Endothelial cell of umbilical vein (primary cell): ENCODE measurements at regions not wholly inside any gene's neighbourhood (a gene's known extent, or its start where the extent isn't known, plus 50 kb on each side); places are given as distances from the start of the nearest gene placed in this dataset.

Source experiments
- BruUV-seq: library from RNA; stranded (reverse); fragments of 400-500 nt; replicated peaks from 2 replicates; lab custom pipeline; 2021; lab: Mats Ljungman, UMichigan
- CTCF ChIA-PET: fragments of 300-600, 350-600 bp; sonication (Branson Sonifier 250); formaldehyde crosslinking; loops from one replicate; lab custom pipeline; 2021; ENCODE audit warnings: antibody characterized with exemption, inconsistent platforms; lab: Charles Lee
- POLR2A ChIA-PET: fragments of 300-600, 350-600 bp; sonication (Branson Sonifier 250); formaldehyde crosslinking; loops from one replicate; lab custom pipeline; 2021; ENCODE audit warnings: antibody characterized with exemption, inconsistent platforms; lab: Charles Lee
- DNase-seq: peaks from one replicate; pipeline ENCODE4 v3.0.0-alpha.2; 2011; ENCODE audit warnings: low read depth, low spot score
- FAIRE-seq: peaks from 2 replicates; lab custom pipeline; 2011; peaks lifted over from hg19 to GRCh38; lab: Jason Lieb, UNC
- H2AFZ ChIP-seq: 2 replicates; pipeline ENCODE4 v1.6.0; 2012; ENCODE audit warnings: low read depth, low read length, control low read depth, inconsistent platforms
- H3K27ac ChIP-seq: 2 replicates; pipeline ENCODE4 v1.5.1; 2011; ENCODE audit warnings: low read depth, mild to moderate bottlenecking, control low read depth, low read length, moderate library complexity; ENCODE audit not compliant: insufficient read depth
- H3K27me3 ChIP-seq, 2 experiments: 2 replicates each; pipeline versions ENCODE4 v1.6.0 to v1.6.1; 2011; ENCODE audit warnings: low read length in 2 of 2, mixed read lengths in 1 of 2; ENCODE audit not compliant: control insufficient read depth in 2 of 2, insufficient read depth in 2 of 2
- H3K36me3 ChIP-seq, 2 experiments: 2 replicates in 1 of 2; 3 replicates in 1 of 2; pipeline ENCODE4 v1.5.1; 2011; ENCODE audit warnings: low read length in 2 of 2, mild to moderate bottlenecking in 1 of 2, moderate library complexity in 1 of 2; ENCODE audit not compliant: control insufficient read depth in 2 of 2, insufficient read depth in 2 of 2; ENCODE audit errors: extremely low read depth in 1 of 2
- H3K4me1 ChIP-seq: 3 replicates; pipeline ENCODE4 v1.5.1; 2011; ENCODE audit warnings: mild to moderate bottlenecking, low read length; ENCODE audit not compliant: control insufficient read depth, insufficient read depth; ENCODE audit errors: extremely low read depth
- H3K4me2 ChIP-seq: 2 replicates; pipeline ENCODE4 v1.6.1; 2011; ENCODE audit warnings: low read length, control low read depth, mixed read lengths; ENCODE audit not compliant: insufficient read depth
- H3K4me3 ChIP-seq, 3 experiments: fragments of 200-600 bp in 1 of 3; sonication (generic), shearing (Covaris generic) in 1 of 3; replicated peaks in 1 of 3; 2 replicates each; pipeline ENCODE4 v1.5.1; 2011 to 2016; ENCODE audit warnings: control low read depth in 3 of 3, low read length in 3 of 3, mild to moderate bottlenecking in 2 of 3, inconsistent platforms in 1 of 3, low read depth in 1 of 3, moderate library complexity in 1 of 3; ENCODE audit not compliant: insufficient read depth in 1 of 3
- H3K79me2 ChIP-seq: 2 replicates; pipeline ENCODE4 v1.6.0; 2012; ENCODE audit warnings: low read length, inconsistent platforms; ENCODE audit not compliant: control insufficient read depth, insufficient read depth
- H3K9ac ChIP-seq: replicated peaks from 2 replicates; pipeline ENCODE3; 2011; ENCODE audit warnings: low read length, control low read depth; ENCODE audit not compliant: insufficient read depth; ENCODE audit errors: extremely low read depth
- H3K9me1 ChIP-seq: replicated peaks from 3 replicates; pipeline ENCODE4 v1.6.0; 2011; ENCODE audit warnings: mild to moderate bottlenecking, low read length; ENCODE audit not compliant: control insufficient read depth, insufficient read depth; ENCODE audit errors: extremely low read depth
- H3K9me3 ChIP-seq: replicated peaks from 2 replicates; pipeline ENCODE4 v1.5.1; 2012; ENCODE audit warnings: low read length, inconsistent platforms; ENCODE audit not compliant: control insufficient read depth, insufficient read depth
- H4K20me1 ChIP-seq: replicated peaks from 2 replicates; pipeline ENCODE3; 2011; ENCODE audit warnings: mild to moderate bottlenecking, low read length; ENCODE audit not compliant: control insufficient read depth, insufficient read depth; ENCODE audit errors: extremely low read depth
- EZH2 ChIP-seq: IDR thresholded peaks from 2 replicates; pipeline ENCODE4 v1.6.1; 2012; ENCODE audit warnings: borderline replicate concordance, low read depth, mild to moderate bottlenecking, moderate library complexity, low read length, inconsistent platforms; ENCODE audit not compliant: severe bottlenecking
- FOS ChIP-seq: IDR thresholded peaks from 2 replicates; pipeline ENCODE4 v1.6.1; 2011; ENCODE audit warnings: mild to moderate bottlenecking, low read length, moderate library complexity, borderline replicate concordance; ENCODE audit not compliant: insufficient read depth
- GATA2 ChIP-seq: IDR thresholded peaks from 2 replicates; pipeline ENCODE4 v1.7.0; 2011; ENCODE audit warnings: low read depth, mild to moderate bottlenecking, moderate library complexity, mixed read lengths, low read length; ENCODE audit not compliant: insufficient read length, insufficient read depth
- MYC ChIP-seq: IDR thresholded peaks from one replicate; pipeline ENCODE4 v1.6.1; 2011; ENCODE audit warnings: mild to moderate bottlenecking, low read depth, low read length
- POLR2A ChIP-seq: IDR thresholded peaks from 2 replicates; pipeline ENCODE4 v1.6.1; 2012; ENCODE audit warnings: low read depth, mild to moderate bottlenecking, control low read depth, low read length
- POLR2AphosphoS5 ChIP-seq: IDR thresholded peaks from 2 replicates; pipeline ENCODE4 v1.6.1; 2012; ENCODE audit warnings: low read depth, mild to moderate bottlenecking, control low read depth, low read length, moderate library complexity; ENCODE audit not compliant: insufficient read depth
- dilution Hi-C: fragments of 300-500 bp; cut with MboI; formaldehyde crosslinking; loops from one replicate; pipeline ENCODE4 v1.15.0; 2019; ENCODE audit warnings: low sequenced_read_pairs; ENCODE audit not compliant: extremely low pct_ligation_motif_present
- intact Hi-C: fragments of 100-400 bp; cut with micrococcal nuclease; formaldehyde crosslinking; loops from one replicate; pipeline ENCODE4 v1.10.0; 2022
- TF ChIP-seq, protein P1 (sequence below): IDR thresholded peaks from 2 replicates; pipeline ENCODE4 v1.6.1; 2011; ENCODE audit not compliant: insufficient read depth, insufficient read length
- TF ChIP-seq, protein P2 (sequence below), 2 donors: IDR thresholded peaks; 1 replicate in 1 of 2; 2 replicates in 1 of 2; pipeline ENCODE4 v1.5.1; 2011; ENCODE audit warnings: low read length in 2 of 2, mild to moderate bottlenecking in 2 of 2, moderate library complexity in 2 of 2, control low read depth in 1 of 2, inconsistent platforms in 1 of 2, low read depth in 1 of 2; ENCODE audit not compliant: insufficient read depth in 1 of 2; ENCODE audit errors: extremely low read depth in 1 of 2

DNA sequence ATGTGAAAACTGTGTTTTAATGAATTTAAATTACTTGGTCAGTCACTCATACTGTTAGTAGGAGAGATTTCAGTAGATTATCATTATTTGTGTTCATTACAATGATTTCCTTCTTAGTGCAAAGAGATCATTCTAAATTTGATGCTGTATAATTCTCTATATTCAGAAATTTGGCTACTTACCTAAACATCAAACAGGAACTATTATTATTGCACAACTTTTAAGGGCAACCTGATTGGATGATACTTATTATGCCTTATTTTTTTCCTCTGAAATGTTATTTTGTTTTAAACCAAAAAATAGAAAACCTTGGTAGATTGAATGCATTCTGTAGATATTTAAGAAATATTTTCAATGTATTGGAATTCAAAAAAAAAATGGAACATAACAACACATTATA is 436.4 kb upstream of the PCDH15 start:
- Histone ChIP-seq H3K9me3 (no peaks in the 10 kb centered on the region), H3K4me1 (no peaks in the 10 kb centered on the region), H3K27ac (no peak overlapping the region), H4K20me1 (no peaks in the 10 kb centered on the region), H3K36me3 (no peaks in the 10 kb centered on the region), H3K9ac (no peak overlapping the region), H3K27me3 (no peaks in the 10 kb centered on the region), H2AFZ (no peak overlapping the region), H3K4me3 (no peak overlapping the region), H3K79me2 (no peaks in the 10 kb centered on the region), H3K4me2 (no peak overlapping the region), H3K9me1 (no peaks in the 10 kb centered on the region)
- no TSS peak for BruUV-seq
- TF ChIP-seq GATA2 (no peak), POLR2AphosphoS5 (no peak)
- TF ChIP-seq, protein P1, sequence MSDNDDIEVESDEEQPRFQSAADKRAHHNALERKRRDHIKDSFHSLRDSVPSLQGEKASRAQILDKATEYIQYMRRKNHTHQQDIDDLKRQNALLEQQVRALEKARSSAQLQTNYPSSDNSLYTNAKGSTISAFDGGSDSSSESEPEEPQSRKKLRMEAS: no peak
- TF ChIP-seq, protein P2, sequence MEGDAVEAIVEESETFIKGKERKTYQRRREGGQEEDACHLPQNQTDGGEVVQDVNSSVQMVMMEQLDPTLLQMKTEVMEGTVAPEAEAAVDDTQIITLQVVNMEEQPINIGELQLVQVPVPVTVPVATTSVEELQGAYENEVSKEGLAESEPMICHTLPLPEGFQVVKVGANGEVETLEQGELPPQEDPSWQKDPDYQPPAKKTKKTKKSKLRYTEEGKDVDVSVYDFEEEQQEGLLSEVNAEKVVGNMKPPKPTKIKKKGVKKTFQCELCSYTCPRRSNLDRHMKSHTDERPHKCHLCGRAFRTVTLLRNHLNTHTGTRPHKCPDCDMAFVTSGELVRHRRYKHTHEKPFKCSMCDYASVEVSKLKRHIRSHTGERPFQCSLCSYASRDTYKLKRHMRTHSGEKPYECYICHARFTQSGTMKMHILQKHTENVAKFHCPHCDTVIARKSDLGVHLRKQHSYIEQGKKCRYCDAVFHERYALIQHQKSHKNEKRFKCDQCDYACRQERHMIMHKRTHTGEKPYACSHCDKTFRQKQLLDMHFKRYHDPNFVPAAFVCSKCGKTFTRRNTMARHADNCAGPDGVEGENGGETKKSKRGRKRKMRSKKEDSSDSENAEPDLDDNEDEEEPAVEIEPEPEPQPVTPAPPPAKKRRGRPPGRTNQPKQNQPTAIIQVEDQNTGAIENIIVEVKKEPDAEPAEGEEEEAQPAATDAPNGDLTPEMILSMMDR (IDR thresholded peaks at IDR 0.05; ENCODE audit: extremely low read depth in 1 of 2, insufficient read depth in 1 of 2, low read depth in 1 of 2, low read length in 2 of 2): no peak
- intact Hi-C loops (no loop called here), dilution Hi-C loops (no loop called here)
- POLR2A ChIA-PET: no interaction called here
- DNase-seq (no peak), FAIRE-seq (no peak)
- CTCF ChIA-PET: interaction anchor here (0.8 to 1.7 kb wide), 3 partner anchors 9 to 50 kb away, joined by 3 to 6 read pairs (median 4); no protein-coding TSS in a partner anchor

DNA sequence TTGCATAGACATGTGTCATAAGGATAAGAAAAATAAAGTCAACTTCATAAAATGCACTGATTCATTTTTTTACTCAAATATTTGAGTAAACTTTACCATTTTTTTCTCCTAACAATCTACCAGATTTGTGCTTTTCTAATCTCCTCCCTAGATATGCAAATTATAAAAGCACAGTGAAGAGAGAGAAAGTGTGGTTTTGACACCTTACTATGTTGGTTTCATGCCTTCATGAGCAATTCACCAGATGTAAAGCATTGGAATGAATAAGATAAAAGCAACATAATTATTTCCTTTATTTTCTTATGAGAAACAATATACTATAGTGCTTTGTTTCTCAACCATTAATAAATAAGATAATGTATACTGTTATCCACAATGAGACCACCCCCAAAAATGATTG is 432.5 kb upstream of the PCDH15 start:
- no peaks in the 10 kb centered on the region for H3K4me1 ChIP-seq
- H3K4me2 ChIP-seq: no peak overlapping the region
- no peaks in the 10 kb centered on the region for H3K36me3 ChIP-seq
- intact Hi-C loops (no loop called here), dilution Hi-C loops (no loop called here)
- H3K9me3 ChIP-seq: no peaks in the 10 kb centered on the region
- no TSS peak for BruUV-seq
- no peak overlapping the region for H3K27ac ChIP-seq
- H4K20me1 ChIP-seq: no peaks in the 10 kb centered on the region
- FAIRE-seq: no peak
- H3K9ac ChIP-seq: no peak overlapping the region
- no peak for DNase-seq
- TF ChIP-seq, protein P1: no peak
- no peak for TF ChIP-seq POLR2A
- no peak for TF ChIP-seq EZH2
- TF ChIP-seq GATA2: no peak
- no peak for TF ChIP-seq FOS
- TF ChIP-seq, protein P2 (IDR thresholded peaks at IDR 0.05; ENCODE audit: extremely low read depth in 1 of 2, insufficient read depth in 1 of 2, low read depth in 1 of 2, low read length in 2 of 2): no peak
- TF ChIP-seq POLR2AphosphoS5: no peak
- no peak for TF ChIP-seq MYC
- ChIA-PET POLR2A (no interaction called here), CTCF (interaction anchor here (1.0 to 1.1 kb wide), 2 partner anchors 9 to 20 kb away, joined by 3 read pairs; no protein-coding TSS in a partner anchor)
- no peak overlapping the region for H2AFZ ChIP-seq
- no peaks in the 10 kb centered on the region for H3K79me2 ChIP-seq
- H3K27me3 ChIP-seq: no peaks in the 10 kb centered on the region
- H3K4me3 ChIP-seq: no peak overlapping the region
- no peaks in the 10 kb centered on the region for H3K9me1 ChIP-seq
